SH-SY5Y (cell line): ENCODE measurements at regions not wholly inside any gene's neighbourhood (a gene's known extent, or its start where the extent isn't known, plus 50 kb on each side); places are given as distances from the start of the nearest gene placed in this dataset.

Source experiments
- GATA2 ChIP-seq: IDR thresholded peaks from 2 replicates; pipeline ENCODE4 v1.6.1; 2011; ENCODE audit warnings: mild to moderate bottlenecking, low read depth, low read length
- GATA3 ChIP-seq: IDR thresholded peaks from 2 replicates; pipeline ENCODE4 v1.6.1; 2011; ENCODE audit warnings: low read depth, mild to moderate bottlenecking, low read length, moderate library complexity

DNA sequence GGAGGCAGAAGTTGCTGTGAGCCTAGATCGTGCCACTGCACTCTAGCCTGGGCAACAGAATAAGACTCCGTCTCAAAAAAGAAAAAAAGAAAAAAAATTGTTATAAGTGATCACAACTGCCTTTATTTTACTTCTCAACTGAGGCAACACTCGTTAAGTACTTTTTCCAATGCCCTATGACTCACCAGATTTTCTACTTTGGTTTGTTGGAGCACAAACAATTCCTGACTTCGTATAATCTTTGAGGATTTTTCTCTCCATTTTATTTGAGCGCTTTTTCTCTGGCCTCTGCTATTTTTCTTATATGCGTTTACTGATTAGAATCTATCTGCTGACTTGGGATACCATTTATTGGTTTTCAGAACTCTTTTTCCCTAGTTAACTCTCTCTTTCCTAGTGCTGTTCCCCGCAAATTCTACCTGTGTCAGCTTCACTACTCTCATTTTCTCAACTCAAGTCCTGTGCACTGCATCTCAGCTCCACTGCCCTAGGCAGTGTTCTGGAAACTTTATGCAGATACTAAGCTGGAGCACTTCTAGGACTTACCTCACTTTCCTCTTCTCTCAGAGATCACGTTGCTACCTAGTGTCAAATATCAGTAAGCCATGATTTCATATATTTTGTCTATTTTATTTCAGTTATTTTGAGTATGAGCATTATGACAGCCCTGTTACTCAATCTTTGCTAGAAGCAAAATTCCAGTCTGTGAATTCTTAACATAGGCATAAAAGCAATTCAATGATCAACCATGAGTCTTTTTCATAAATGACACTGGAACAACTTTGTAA is 1120.1 kb upstream of the CITED2 start:
- TF ChIP-seq GATA3 (no peak), GATA2 (no peak)
